ENCODE measurements at regions not wholly inside any gene's neighbourhood (a gene's known extent, or its start where the extent isn't known, plus 50 kb on each side); places are given as distances from the start of the nearest gene placed in this dataset.

- Histone ChIP-seq H3K9me3 (no peaks in the 10 kb centered on the region), H3K27ac (no peak overlapping the region), H3K4me1 (no peaks in the 10 kb centered on the region), H3K4me3 (no peak overlapping the region), H3K27me3 (no peaks in the 10 kb centered on the region), H3K36me3 (no peaks in the 10 kb centered on the region)
- TF ChIP-seq CTCF (IDR thresholded peaks at IDR 0.05) (no peak), POLR2A (IDR thresholded peaks at IDR 0.05) (no peak)
- intact Hi-C loops (cut with DNase I; ENCODE audit: low total_unique reads) = no loop called here
- DNase-seq = no peak
These were observed 423.9 kb upstream of the CHORDC1 start for GRCh38 chr11:90646706-90647105.

- no peaks in the 10 kb centered on the region for H3K36me3 ChIP-seq
- no peaks in the 10 kb centered on the region for H3K27me3 ChIP-seq
- H3K27ac ChIP-seq = no peak overlapping the region
- H3K9me3 ChIP-seq = no peaks in the 10 kb centered on the region
- no peaks in the 10 kb centered on the region for H3K4me1 ChIP-seq
- no peak for DNase-seq
- no peak for TF ChIP-seq CTCF (IDR thresholded peaks at IDR 0.05)
- TF ChIP-seq POLR2A (IDR thresholded peaks at IDR 0.05) = no peak
- intact Hi-C loops (cut with DNase I; ENCODE audit: low total_unique reads) = no loop called here
- no peak overlapping the region for H3K4me3 ChIP-seq
These were observed 423.4 kb upstream of the CHORDC1 start for GRCh38 chr11:90646266-90646665.

GRCh38 chr11:90639461-90639993 is 416.7 kb upstream of the CHORDC1 start:
- Histone ChIP-seq H3K27ac (no peak overlapping the region), H3K4me3 (no peak overlapping the region), H3K27me3 (no peaks in the 10 kb centered on the region), H3K36me3 (no peaks in the 10 kb centered on the region), H3K4me1 (no peaks in the 10 kb centered on the region), H3K9me3 (no peaks in the 10 kb centered on the region)
- no peak for DNase-seq
- intact Hi-C loops (cut with DNase I; ENCODE audit: low total_unique reads) = no loop called here
- no peak for TF ChIP-seq POLR2A (IDR thresholded peaks at IDR 0.05)
- TF ChIP-seq CTCF (IDR thresholded peaks at IDR 0.05) = no peak

GRCh38 chr11:90635886-90636285 is 413.0 kb upstream of the CHORDC1 start:
- H3K4me1 ChIP-seq = no peaks in the 10 kb centered on the region
- intact Hi-C loops (cut with DNase I; ENCODE audit: low total_unique reads) = no loop called here

GRCh38 chr11:90635151-90635550 is 412.3 kb upstream of the CHORDC1 start:
- Histone ChIP-seq H3K9me3 (no peaks in the 10 kb centered on the region), H3K4me1 (no peaks in the 10 kb centered on the region), H3K4me3 (no peak overlapping the region), H3K27me3 (no peaks in the 10 kb centered on the region), H3K36me3 (no peaks in the 10 kb centered on the region), H3K27ac (no peak overlapping the region)
- intact Hi-C loops (cut with DNase I; ENCODE audit: low total_unique reads) = no loop called here
- no peak for DNase-seq
- TF ChIP-seq POLR2A (IDR thresholded peaks at IDR 0.05) = no peak

More at GRCh38 chr11:90635886-90636285, 413.0 kb upstream of the CHORDC1 start:
- no peaks in the 10 kb centered on the region for H3K27me3 ChIP-seq
- no peaks in the 10 kb centered on the region for H3K9me3 ChIP-seq
- DNase-seq = no peak
- H3K27ac ChIP-seq = no peak overlapping the region
- no peak overlapping the region for H3K4me3 ChIP-seq
- H3K36me3 ChIP-seq = no peaks in the 10 kb centered on the region
- TF ChIP-seq POLR2A (IDR thresholded peaks at IDR 0.05) (no peak), CTCF (IDR thresholded peaks at IDR 0.05) (no peak)

GRCh38 chr11:90630176-90630575 is 407.3 kb upstream of the CHORDC1 start:
- Histone ChIP-seq H3K36me3 (no peaks in the 10 kb centered on the region), H3K4me3 (no peak overlapping the region), H3K4me1 (no peaks in the 10 kb centered on the region), H3K27me3 (no peaks in the 10 kb centered on the region), H3K9me3 (no peaks in the 10 kb centered on the region), H3K27ac (no peak overlapping the region)
- DNase-seq = no peak
- intact Hi-C loops (cut with DNase I; ENCODE audit: low total_unique reads) = no loop called here
- TF ChIP-seq CTCF (IDR thresholded peaks at IDR 0.05) = no peak
- TF ChIP-seq POLR2A (IDR thresholded peaks at IDR 0.05) = no peak
